ENCODE measurements at regions not wholly inside any gene's neighbourhood (a gene's known extent, or its start where the extent isn't known, plus 50 kb on each side); places are given as distances from the start of the nearest gene placed in this dataset.

GRCh38 chr11:129702410-129703398, 112.9 kb upstream of the TMEM45B start:
- no peak for DNase-seq
- Histone ChIP-seq H3K27me3 (peaks cover 0 to 10% of the 10 kb centered on the region in 2 donors), H3K4me3 (no peak overlapping the region), H3K27ac (no peak overlapping the region), H3K9me3 (no peaks in the 10 kb centered on the region), H3K36me3 (no peaks in the 10 kb centered on the region), H3K4me1 (no peaks in the 10 kb centered on the region)
- TF ChIP-seq CTCF (IDR thresholded peaks at IDR 0.05) = no peak
- no peak for ATAC-seq
- intact Hi-C loops (cut with DNase I) = no loop called here

GRCh38 chr11:129703846-129704245, 111.8 kb upstream of the TMEM45B start:
- DNase-seq (peak in 2 of 4 donors; percentile 58 to 75), ATAC-seq (no peak)
- H3K9me3 ChIP-seq = no peaks in the 10 kb centered on the region
- no peak overlapping the region for H3K27ac ChIP-seq
- no peaks in the 10 kb centered on the region for H3K4me1 ChIP-seq
- TF ChIP-seq CTCF (IDR thresholded peaks at IDR 0.05) = no peak
- H3K4me3 ChIP-seq = no peak overlapping the region
- no peaks in the 10 kb centered on the region for H3K36me3 ChIP-seq
- intact Hi-C loops (cut with DNase I) = no loop called here
- peaks cover 0 to 10% of the 10 kb centered on the region in 2 donors for H3K27me3 ChIP-seq

- no peak overlapping the region for H3K4me3 ChIP-seq
- H3K4me1 ChIP-seq = no peaks in the 10 kb centered on the region
- no peaks in the 10 kb centered on the region for H3K36me3 ChIP-seq
- ATAC-seq = no peak
- no peak for TF ChIP-seq CTCF (IDR thresholded peaks at IDR 0.05)
- peaks cover 0 to 7% of the 10 kb centered on the region in 2 donors for H3K27me3 ChIP-seq
- no peak overlapping the region for H3K27ac ChIP-seq
- H3K9me3 ChIP-seq = no peaks in the 10 kb centered on the region
- no peak for DNase-seq
- intact Hi-C loops (cut with DNase I) = no loop called here
Observed at GRCh38 chr11:129704831-129705230, 110.8 kb upstream of the TMEM45B start.

GRCh38 chr11:129705341-129705740, 110.3 kb upstream of the TMEM45B start:
- no peak overlapping the region for H3K4me3 ChIP-seq
- no peak overlapping the region for H3K27ac ChIP-seq
- ATAC-seq (no peak), DNase-seq (no peak)
- H3K27me3 ChIP-seq = peaks cover 0 to 8% of the 10 kb centered on the region in 2 donors
- no peak for TF ChIP-seq CTCF (IDR thresholded peaks at IDR 0.05)
- H3K4me1 ChIP-seq = no peaks in the 10 kb centered on the region
- H3K36me3 ChIP-seq = no peaks in the 10 kb centered on the region
- intact Hi-C loops (cut with DNase I) = no loop called here
- H3K9me3 ChIP-seq = no peaks in the 10 kb centered on the region

- Histone ChIP-seq H3K9me3 (no peaks in the 10 kb centered on the region), H3K27me3 (peaks cover 0 to 14% of the 10 kb centered on the region in 2 donors), H3K4me1 (no peaks in the 10 kb centered on the region), H3K27ac (no peak overlapping the region), H3K4me3 (no peak overlapping the region), H3K36me3 (no peaks in the 10 kb centered on the region)
- intact Hi-C loops (cut with DNase I) = no loop called here
- peak; percentile 48 for ATAC-seq
- TF ChIP-seq CTCF (IDR thresholded peaks at IDR 0.05) = no peak
- no peak for DNase-seq
Observed at GRCh38 chr11:129705933-129706332, 109.7 kb upstream of the TMEM45B start.

All from left lung (tissue), 4 donors.